HG03565 (cell line): ENCODE measurements at regions not wholly inside any gene's neighbourhood (a gene's known extent, or its start where the extent isn't known, plus 50 kb on each side); places are given as distances from the start of the nearest gene placed in this dataset.

Experiments used
- ATAC-seq: cut with Tn5 transposase; IDR thresholded peaks from one replicate; pipeline ENCODE4 v1.9.1; 2021; ENCODE audit warnings: mild to moderate bottlenecking, moderate library complexity; ENCODE audit not compliant: unreplicated experiment

DNA sequence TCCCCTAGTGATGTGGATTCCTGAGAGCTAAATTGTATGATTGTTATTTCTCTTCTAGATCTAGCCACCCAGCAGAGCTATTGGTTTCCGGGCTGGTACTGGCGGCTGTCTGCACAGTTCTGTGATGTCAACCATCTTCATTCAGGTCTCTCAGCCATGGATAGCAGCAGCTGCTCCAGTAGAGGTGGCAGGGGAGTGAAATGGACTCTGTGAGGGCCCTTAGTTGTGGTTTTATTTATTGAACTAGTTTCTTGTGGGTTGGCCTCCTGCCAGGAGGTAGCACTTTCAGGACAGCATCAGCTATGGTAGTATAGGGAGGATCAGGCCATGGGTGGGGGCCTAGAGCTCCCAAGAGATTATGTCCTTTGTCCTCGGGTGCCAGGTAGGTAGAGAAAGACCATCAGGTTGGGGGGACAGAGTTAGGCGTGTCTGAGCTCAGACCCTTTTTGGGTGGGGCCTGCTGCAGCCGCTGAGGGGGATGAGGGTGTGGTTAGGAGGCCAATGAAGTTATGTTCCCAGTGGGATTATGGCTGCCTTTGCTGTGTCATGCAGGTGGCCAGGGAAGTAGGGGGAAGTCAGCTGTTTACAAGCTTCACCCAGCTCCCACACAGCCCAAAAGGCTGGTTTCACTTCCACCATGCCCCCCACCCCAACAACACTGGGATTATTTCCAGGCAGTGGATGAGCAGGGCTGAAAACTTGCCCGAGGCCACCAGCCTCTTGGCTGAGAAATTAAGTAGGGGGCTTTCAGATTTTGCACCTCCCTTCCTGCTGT lies 55.1 kb upstream of the RGS4 start:
- ATAC-seq = no peak

DNA sequence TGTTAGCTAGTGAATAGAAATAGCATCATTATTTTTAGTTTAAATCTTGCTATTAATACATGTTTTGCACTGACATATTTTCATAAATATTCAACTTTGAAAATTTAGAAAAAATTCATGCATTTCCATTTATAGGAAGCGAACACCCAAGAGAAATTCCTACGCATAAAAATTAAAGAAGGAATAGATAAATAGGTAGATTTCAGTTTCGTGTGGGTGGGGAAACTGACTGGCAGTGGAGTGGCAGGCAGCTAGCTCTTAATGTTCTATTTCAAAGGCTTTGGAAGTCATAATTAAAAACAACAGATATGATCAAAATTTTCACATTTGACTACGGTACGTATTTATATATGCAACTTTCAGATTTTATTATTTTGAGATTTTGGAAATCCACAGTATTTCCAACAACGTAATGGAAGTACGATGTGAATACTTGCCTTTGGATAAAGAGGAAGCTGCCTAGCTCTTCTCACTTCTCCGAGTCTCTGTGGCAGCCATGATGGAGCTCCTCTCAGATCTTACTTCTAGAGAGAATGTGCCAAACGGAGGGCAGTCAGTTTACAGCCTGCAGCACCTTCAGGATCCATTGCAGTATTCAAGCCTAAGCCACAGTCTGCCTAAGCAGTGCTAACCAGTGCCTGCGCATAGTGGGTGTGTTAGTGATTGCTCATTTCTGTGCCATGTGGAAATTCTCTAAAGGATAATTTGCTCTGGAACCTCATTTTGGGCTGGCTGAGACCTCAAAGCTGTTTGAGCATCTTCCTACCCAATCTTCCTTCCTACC lies 62.9 kb upstream of the RGS4 start:
- ATAC-seq = no peak

- no peak for ATAC-seq
Observed at GRCh38 chr1:162997499-162998285, 71.5 kb upstream of the RGS4 start.

GRCh38 chr1:162996261-162996660 lies 72.9 kb upstream of the RGS4 start:
- no peak for ATAC-seq

DNA sequence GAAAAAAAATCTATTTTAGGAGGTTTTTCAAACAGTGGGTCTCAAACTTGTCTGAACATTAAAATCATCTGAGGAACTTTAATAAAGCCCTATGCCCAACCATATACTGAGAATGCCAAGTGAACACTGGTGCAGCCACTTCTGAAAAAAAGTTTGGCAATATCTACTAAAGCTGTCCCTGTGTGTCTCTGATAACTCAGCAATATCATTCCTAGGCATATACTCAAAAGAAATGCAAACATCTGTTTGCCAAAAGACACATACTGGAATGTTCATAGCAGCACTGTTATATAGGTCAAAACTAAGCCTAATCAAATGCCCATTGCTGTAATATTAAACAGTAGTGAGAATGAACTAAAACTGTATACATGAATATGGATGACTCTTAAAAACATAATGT lies 74.2 kb upstream of the RGS4 start:
- no peak for ATAC-seq

DNA sequence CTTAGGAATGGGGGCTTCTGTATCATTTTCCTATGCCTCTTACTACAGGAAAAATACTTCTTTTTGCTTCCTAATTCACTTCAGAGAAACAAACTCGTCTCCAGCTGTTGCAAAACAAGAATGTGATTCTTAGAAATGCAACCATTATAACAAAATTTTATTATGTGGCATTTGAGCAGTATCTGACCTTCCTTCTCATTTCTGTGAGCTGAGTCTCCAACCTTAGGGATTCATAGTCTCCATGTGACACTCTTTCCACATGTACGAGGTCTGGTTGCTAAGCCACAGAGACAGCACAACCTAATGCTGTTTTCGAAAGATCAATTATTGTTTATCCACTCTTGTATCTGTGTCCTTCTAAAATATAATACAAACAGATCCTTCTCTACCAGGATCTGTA lies 75.3 kb upstream of the RGS4 start:
- ATAC-seq = no peak

GRCh38 chr1:162992945-162993344 lies 76.2 kb upstream of the RGS4 start:
- no peak for ATAC-seq

DNA sequence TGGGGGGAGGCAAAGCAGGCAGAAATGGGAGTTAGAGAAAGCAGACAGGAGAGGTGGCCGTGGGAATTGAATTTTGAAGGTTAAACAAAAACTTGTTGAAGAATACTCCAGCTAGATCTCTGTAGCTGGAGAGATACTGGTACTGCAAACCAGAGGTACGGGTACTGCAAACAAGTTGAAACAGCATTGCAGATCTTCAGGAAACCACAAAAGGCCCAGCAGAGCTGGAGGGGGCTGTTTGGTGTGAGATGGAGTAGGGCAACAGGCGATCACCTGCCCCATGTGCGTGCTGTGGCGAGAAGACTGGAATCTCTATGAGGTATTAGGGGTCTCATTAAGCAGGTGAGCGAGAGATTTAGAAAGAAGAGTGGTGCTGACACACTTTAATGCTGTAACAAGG lies 77.7 kb upstream of the RGS4 start:
- no peak for ATAC-seq

GRCh38 chr1:162990665-162991064 lies 78.5 kb upstream of the RGS4 start:
- no peak for ATAC-seq

DNA sequence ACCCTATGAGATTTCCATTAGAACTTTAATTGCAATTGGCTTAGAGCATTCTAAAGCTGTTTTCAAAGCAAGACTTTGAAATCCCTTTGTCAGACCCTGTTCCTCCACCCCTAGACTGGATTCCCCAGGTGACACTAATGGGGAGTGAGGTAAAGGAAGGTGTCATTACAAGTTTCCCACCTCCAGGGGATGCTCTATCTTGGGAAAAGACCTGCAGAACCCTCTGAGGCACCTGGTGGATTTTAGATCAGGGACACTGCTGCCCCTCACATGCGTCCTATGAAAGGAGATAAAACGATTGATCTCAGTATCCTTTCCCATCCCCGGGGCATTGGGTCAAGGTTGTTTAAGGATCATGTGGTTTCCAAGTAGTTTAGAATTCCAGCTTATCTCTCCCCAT lies 80.3 kb upstream of the RGS4 start:
- ATAC-seq = no peak

GRCh38 chr1:162987866-162988265 lies 81.3 kb upstream of the RGS4 start:
- ATAC-seq = no peak

DNA sequence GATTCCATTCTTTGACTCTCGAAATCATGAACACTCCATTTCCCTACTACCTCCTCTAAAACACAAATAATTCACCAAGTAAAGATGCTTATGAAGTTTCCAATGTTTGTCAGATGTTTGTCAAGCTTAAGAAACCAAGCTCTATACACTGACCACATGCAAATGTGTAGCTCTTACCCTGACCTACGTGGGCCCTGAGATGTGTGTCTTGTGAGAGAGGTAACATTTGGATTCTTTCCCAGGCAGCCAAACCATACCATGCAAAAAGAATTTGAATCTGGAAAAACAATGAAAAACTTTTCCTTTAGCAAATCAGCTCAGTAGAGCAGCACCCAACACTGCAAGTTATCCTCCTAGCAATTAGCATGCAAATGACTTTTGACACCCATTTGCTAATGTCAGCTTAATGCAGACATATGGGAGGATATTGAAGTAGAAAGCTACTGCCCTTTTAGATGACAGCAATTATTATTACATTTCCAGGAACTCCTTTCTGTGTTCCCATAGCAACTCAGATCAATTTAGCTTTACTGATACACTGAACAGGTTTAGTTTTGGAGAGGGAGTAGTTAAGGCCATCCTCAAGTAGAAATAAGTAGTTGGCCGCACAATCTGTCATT lies 83.2 kb upstream of the RGS4 start:
- no peak for ATAC-seq

GRCh38 chr1:162984699-162985098 lies 84.5 kb upstream of the RGS4 start:
- no peak for ATAC-seq

DNA sequence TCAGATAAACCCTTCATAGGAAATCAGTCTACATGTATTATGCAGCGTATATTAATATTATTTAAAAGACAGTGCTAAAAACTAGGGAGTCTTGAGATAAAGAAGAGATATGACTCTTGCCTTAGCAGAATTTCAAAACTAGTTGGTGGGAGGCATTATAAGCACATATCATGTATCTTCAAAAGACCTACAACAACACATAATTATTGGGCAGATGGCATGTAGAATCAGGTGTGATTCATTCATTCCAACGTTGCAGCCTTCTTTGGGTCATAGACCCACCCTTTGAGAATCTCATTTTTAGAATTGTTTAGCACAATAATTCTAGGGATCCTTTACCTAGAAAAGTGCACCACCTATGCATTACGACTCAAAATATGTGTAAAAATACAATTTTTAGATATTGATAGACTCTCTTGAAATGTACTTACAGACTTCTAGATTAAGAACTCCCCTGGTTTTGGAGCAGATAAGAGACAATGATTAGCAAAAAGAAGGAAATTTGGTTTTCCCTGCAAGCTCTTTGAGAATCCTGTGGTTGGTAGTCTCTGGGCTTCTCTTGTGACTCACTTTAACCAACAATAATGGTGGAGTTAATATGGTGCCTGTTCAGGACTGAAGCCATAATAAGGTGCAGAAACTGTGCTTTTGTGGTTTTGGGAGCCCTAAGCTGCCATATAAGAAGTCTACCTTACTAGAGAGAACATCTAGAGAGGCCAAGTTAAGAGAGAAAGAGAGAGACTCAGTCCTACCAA lies 85.3 kb upstream of the RGS4 start:
- ATAC-seq = no peak

GRCh38 chr1:162982364-162982763 lies 86.8 kb upstream of the RGS4 start:
- ATAC-seq = no peak

DNA sequence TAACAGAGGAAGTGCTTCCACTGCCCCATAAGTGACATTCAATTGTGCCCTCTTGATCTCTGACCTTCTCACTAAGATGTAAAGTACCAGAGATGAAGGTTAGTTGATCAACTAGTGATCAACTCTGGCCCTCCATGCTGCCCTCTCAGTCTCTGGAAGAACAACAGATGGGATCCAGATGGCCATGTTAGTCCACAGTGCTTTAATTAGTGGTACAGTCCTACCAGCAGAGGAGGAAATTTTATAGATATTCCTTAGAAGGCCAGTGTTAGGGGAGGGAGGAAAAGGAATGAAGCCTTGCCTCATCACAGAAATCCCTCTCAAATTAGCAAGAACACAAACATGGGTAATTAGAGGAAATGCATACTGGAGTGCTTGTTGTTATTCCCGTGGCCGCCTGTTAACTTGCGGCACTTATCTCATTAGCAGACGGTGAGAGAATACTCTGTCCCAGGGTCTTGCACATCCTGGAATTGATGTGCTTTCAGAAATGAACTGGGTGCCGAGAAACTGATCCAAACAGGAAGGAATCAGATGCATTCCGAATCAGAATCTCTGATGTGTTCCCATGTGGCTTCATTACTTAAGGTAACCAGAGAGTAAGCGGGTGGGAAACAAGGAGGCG lies 91.1 kb upstream of the RGS4 start:
- ATAC-seq = no peak

- ATAC-seq = no peak
Observed at GRCh38 chr1:162976628-162977027, 92.5 kb upstream of the RGS4 start.

GRCh38 chr1:162974810-162975209 lies 94.4 kb upstream of the RGS4 start:
- no peak for ATAC-seq

GRCh38 chr1:162973381-162973795 lies 95.8 kb upstream of the RGS4 start:
- no peak for ATAC-seq

DNA sequence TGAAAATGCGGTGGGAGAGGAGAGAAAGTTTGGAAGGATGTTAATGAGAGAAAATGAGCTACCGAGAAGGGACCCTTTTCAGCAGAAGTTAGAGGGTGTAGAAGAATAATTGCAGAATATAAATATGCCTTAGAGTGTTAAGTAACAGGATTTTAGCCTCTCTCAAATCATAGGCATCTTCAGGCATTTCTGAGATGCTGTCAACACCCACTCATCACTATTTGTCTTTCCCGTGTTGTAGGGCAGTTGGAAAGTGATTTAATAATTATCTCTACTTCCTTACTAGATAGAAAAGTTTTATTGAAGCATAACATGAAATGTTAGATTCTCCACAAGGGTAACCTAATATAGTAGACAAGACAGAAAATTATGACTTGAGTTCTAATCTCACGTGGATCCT lies 96.4 kb upstream of the RGS4 start:
- ATAC-seq = no peak
